NB4 (cell line): ENCODE measurements at regions not wholly inside any gene's neighbourhood (a gene's known extent, or its start where the extent isn't known, plus 50 kb on each side); places are given as distances from the start of the nearest gene placed in this dataset.

ENCODE experiments used
- MYC ChIP-seq: IDR thresholded peaks from 2 replicates; pipeline ENCODE4 v1.6.1; 2011; ENCODE audit warnings: low read depth, low read length
- POLR2A ChIP-seq: IDR thresholded peaks from 2 replicates; pipeline ENCODE4 v1.6.1; 2011; ENCODE audit warnings: mild to moderate bottlenecking; ENCODE audit not compliant: insufficient read length; ENCODE audit errors: extremely low read depth
- TF ChIP-seq, protein P1 (sequence below): IDR thresholded peaks from one replicate; pipeline ENCODE4 v1.5.1; 2012; ENCODE audit warnings: low read depth, low read length
- TF ChIP-seq, protein P2 (sequence below): IDR thresholded peaks from 2 replicates; pipeline ENCODE4 v1.6.1; 2011; ENCODE audit warnings: low read depth, low read length

DNA sequence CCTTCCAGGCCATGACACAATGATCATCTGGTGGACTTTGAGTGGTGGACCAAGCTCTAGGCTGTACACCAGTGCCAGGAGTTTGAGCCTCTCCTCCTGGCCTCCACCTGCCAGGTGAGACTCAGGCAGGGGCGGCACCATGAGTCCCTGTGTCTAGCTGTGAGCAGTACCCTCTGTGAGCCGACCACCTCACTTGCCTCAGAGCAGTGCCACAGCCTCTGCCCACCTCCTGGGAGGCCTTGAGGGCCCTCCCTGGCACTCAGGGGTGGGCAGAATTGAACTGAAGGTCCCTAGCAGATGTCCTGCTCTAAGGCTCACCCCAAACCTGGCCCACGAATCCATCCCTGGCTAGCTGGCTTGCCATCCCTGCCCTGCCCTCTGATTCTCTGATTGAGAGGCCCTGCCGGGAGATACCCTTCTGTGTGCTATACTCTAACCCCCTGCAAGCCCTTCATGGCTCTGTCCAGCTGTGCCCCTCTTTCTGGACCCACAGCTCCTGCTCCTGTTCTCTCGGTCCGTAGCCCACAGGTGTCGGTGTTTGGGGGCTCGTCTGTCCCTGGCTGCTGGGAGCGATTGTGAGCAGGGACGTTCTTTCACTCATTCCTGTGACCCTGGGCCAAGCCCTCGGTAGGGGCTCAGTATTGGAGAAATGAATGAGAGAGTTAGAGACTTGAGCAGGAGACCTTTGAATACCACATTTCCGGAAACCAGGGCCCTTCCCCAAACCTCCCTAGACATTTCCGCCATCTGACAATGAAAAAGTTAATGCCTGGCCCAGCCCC is 70.0 kb downstream of the INHBB start:
- TF ChIP-seq, protein P1, sequence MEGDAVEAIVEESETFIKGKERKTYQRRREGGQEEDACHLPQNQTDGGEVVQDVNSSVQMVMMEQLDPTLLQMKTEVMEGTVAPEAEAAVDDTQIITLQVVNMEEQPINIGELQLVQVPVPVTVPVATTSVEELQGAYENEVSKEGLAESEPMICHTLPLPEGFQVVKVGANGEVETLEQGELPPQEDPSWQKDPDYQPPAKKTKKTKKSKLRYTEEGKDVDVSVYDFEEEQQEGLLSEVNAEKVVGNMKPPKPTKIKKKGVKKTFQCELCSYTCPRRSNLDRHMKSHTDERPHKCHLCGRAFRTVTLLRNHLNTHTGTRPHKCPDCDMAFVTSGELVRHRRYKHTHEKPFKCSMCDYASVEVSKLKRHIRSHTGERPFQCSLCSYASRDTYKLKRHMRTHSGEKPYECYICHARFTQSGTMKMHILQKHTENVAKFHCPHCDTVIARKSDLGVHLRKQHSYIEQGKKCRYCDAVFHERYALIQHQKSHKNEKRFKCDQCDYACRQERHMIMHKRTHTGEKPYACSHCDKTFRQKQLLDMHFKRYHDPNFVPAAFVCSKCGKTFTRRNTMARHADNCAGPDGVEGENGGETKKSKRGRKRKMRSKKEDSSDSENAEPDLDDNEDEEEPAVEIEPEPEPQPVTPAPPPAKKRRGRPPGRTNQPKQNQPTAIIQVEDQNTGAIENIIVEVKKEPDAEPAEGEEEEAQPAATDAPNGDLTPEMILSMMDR: no peak
- TF ChIP-seq MYC: no peak
- TF ChIP-seq POLR2A: no peak
- TF ChIP-seq, protein P2, sequence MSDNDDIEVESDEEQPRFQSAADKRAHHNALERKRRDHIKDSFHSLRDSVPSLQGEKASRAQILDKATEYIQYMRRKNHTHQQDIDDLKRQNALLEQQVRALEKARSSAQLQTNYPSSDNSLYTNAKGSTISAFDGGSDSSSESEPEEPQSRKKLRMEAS: no peak
